GM12878 (cell line): ENCODE measurements at regions not wholly inside any gene's neighbourhood (a gene's known extent, or its start where the extent isn't known, plus 50 kb on each side); places are given as distances from the start of the nearest gene placed in this dataset.

ENCODE experiments used
- ATAC-seq: fragments of 200-7000 bp; cut with Tn5 transposase; 3 replicates; pipeline ENCODE4 v1.9.1; 2020; ENCODE audit warnings: mild to moderate bottlenecking, moderate library complexity
- BruUV-seq: library from RNA; stranded (reverse); fragments of 400-500 nt; replicated peaks from 2 replicates; lab custom pipeline; 2021; lab: Mats Ljungman, UMichigan
- CTCF ChIA-PET: fragments of 300-600 bp; sonication (Branson Sonifier 250); formaldehyde crosslinking; extraction: SDS; loops from one replicate; lab custom pipeline; 2021; ENCODE audit warnings: inconsistent platforms; lab: Yijun Ruan, JAX
- POLR2A ChIA-PET: fragments of 350-600 bp; formaldehyde crosslinking; extraction: SDS; loops from one replicate; lab custom pipeline; 2021; ENCODE audit warnings: inconsistent platforms; lab: Charles Lee
- RAD21 ChIA-PET: fragments of 300-600 bp; sonication (Branson Sonifier 250); formaldehyde crosslinking; loops from one replicate; lab custom pipeline; 2023; ENCODE audit warnings: antibody characterized with exemption; ENCODE audit not compliant: unreplicated experiment; lab: Charles Lee
- SMC1A ChIA-PET: fragments of 300-600 bp; sonication (Branson Sonifier 250); formaldehyde crosslinking; loops from one replicate; lab custom pipeline; 2023; ENCODE audit not compliant: unreplicated experiment, uncharacterized antibody; lab: Charles Lee
- DNase-seq: peaks from one replicate; pipeline ENCODE4 v3.0.0-alpha.2; 2011; ENCODE audit warnings: low read depth, low spot score
- FAIRE-seq: peaks from 3 replicates; lab custom pipeline; 2011; peaks lifted over from hg19 to GRCh38; lab: Jason Lieb, UNC
- H2AFZ ChIP-seq: 2 replicates; pipeline ENCODE4 v1.6.0; 2011; ENCODE audit warnings: low read depth, low read length, control low read depth; ENCODE audit not compliant: control insufficient read depth
- H3K27ac ChIP-seq: 2 replicates; pipeline ENCODE4 v1.5.1; 2011; ENCODE audit warnings: control low read depth; ENCODE audit not compliant: control insufficient read depth, insufficient read depth
- H3K27me3 ChIP-seq, 2 experiments: replicated peaks in 1 of 2; 2 replicates each; pipeline versions ENCODE4 v1.6.0 to v1.6.1; 2011; ENCODE audit warnings: low read length in 1 of 2; ENCODE audit not compliant: control insufficient read depth in 2 of 2, insufficient read depth in 2 of 2
- H3K36me3 ChIP-seq, 2 experiments: 2 replicates each; pipeline ENCODE4 v1.5.1; 2011; ENCODE audit warnings: low read length in 1 of 2; ENCODE audit not compliant: control insufficient read depth in 2 of 2, insufficient read depth in 2 of 2
- H3K4me1 ChIP-seq: 2 replicates; pipeline ENCODE4 v1.6.1; 2011; ENCODE audit warnings: mild to moderate bottlenecking, low read length, moderate library complexity, mixed read lengths; ENCODE audit not compliant: control insufficient read depth, insufficient read depth
- H3K4me2 ChIP-seq: 2 replicates; pipeline ENCODE4 v1.6.0; 2011; ENCODE audit warnings: control low read depth; ENCODE audit not compliant: control insufficient read depth, insufficient read depth
- H3K4me3 ChIP-seq: fragments of 200-600 bp; sonication (generic); 2 replicates; pipeline ENCODE4 v1.5.1; 2016
- H3K79me2 ChIP-seq: 2 replicates; pipeline ENCODE4 v1.6.0; 2011; ENCODE audit warnings: low read length; ENCODE audit not compliant: control insufficient read depth, insufficient read depth
- H3K9ac ChIP-seq: 2 replicates; pipeline ENCODE4 v1.8.0; 2011; ENCODE audit warnings: low read length, control low read depth, mixed read lengths; ENCODE audit not compliant: control insufficient read depth, insufficient read depth
- H3K9me3 ChIP-seq: replicated peaks from 3 replicates; pipeline ENCODE4 v1.5.1; 2011; ENCODE audit warnings: mild to moderate bottlenecking, low read length; ENCODE audit not compliant: control insufficient read depth, insufficient read depth
- H4K20me1 ChIP-seq: 2 replicates; pipeline ENCODE4 v1.6.0; 2011; ENCODE audit not compliant: control insufficient read depth, insufficient read depth
- CUX1 ChIP-seq: IDR thresholded peaks from 2 replicates; pipeline ENCODE4 v1.6.1; 2012; ENCODE audit warnings: improper control_type of control experiment, low read depth, low read length; ENCODE audit not compliant: insufficient replicate concordance
- MTA2 ChIP-seq: fragments of 450-650 bp; IDR thresholded peaks from 2 replicates; pipeline ENCODE4 v1.6.1; 2016; ENCODE audit warnings: low read depth, mild to moderate bottlenecking, moderate library complexity
- NFIC ChIP-seq: IDR thresholded peaks from 2 replicates; pipeline ENCODE4 v1.6.1; 2012; ENCODE audit warnings: low read depth, mild to moderate bottlenecking, inconsistent platforms, low read length, moderate library complexity
- NKRF ChIP-seq: fragments of 450-650 bp; conservative IDR thresholded peaks from 2 replicates; pipeline ENCODE4 v1.6.1; 2017; ENCODE audit warnings: mild to moderate bottlenecking, moderate library complexity
- SMC3 ChIP-seq: IDR thresholded peaks from 2 replicates; pipeline ENCODE4 v1.6.1; 2011; ENCODE audit warnings: low read length, improper control_type of control experiment, borderline replicate concordance
- STAT1 ChIP-seq: fragments of 450-650 bp; conservative IDR thresholded peaks from 2 replicates; pipeline ENCODE4 v1.6.1; 2014; ENCODE audit warnings: antibody characterized with exemption, mild to moderate bottlenecking
- YY1 ChIP-seq: IDR thresholded peaks from 2 replicates; pipeline ENCODE4 v1.6.1; 2011; ENCODE audit warnings: low read depth, mild to moderate bottlenecking, low read length
- WGBS: methylation state at CpG from one replicate; pipeline ENCODE4 v1.1.6; 2016; ENCODE audit warnings: low lambda C conversion rate; ENCODE audit not compliant: insufficient replicate concordance, insufficient coverage; ENCODE audit errors: missing lambda C conversion rate; 5-methylcytosine and 5-hydroxymethylcytosine counted together
- in situ Hi-C: fragments of 300-500 bp; cut with MboI; formaldehyde crosslinking; loops from 9 replicates; pipeline ENCODE4 v1.14.3; 2018; ENCODE audit warnings: mixed read lengths
- intact Hi-C: fragments of 100-400 bp; cut with micrococcal nuclease; formaldehyde crosslinking; loops from one replicate; pipeline ENCODE4 v1.14.2; 2022; ENCODE audit not compliant: unreplicated experiment

- TF ChIP-seq CUX1 (no peak), NFIC (no peak), NKRF (no peak)
Observed at GRCh38 chr4:55186700-55187099, 61.3 kb upstream of the KDR start (continued).

- in situ Hi-C loops (no loop called here), intact Hi-C loops (no loop called here)
- no TSS peak for BruUV-seq
- Histone ChIP-seq H3K27ac (no peak overlapping the region), H2AFZ (no peak overlapping the region), H3K36me3 (no peaks in the 10 kb centered on the region), H3K4me2 (no peak overlapping the region), H3K4me3 (no peak overlapping the region), H3K9me3 (no peaks in the 10 kb centered on the region), H3K4me1 (no peaks in the 10 kb centered on the region), H3K79me2 (no peaks in the 10 kb centered on the region), H3K27me3 (no peaks in the 10 kb centered on the region), H3K9ac (no peak overlapping the region), H4K20me1 (no peaks in the 10 kb centered on the region)
- POLR2A ChIA-PET: no interaction called here
- CTCF ChIA-PET: interaction anchor here (0.6 kb wide), 2 partner anchors 1305 to 1393 kb away, joined by 3 read pairs; no protein-coding TSS in a partner anchor
- DNase-seq (no peak), ATAC-seq (no peak), FAIRE-seq (no peak)
- TF ChIP-seq MTA2: no peak
- no peak for TF ChIP-seq SMC3
- TF ChIP-seq STAT1: no peak
- TF ChIP-seq YY1: no peak
- 70% methylated on average over 3 of the region's 3 CpGs for WGBS
- SMC1A ChIA-PET: no interaction called here
- RAD21 ChIA-PET: no interaction called here
Observed at GRCh38 chr4:55214172-55214571, 88.8 kb upstream of the KDR start.
